CD14-positive monocyte (primary cell): ENCODE measurements at regions not wholly inside any gene's neighbourhood (a gene's known extent, or its start where the extent isn't known, plus 50 kb on each side); places are given as distances from the start of the nearest gene placed in this dataset.

Experiments used
- DNase-seq, 3 donors: peaks; one replicate each; pipeline ENCODE4 v3.0.0-alpha.2; 2011 to 2022
- H2AFZ ChIP-seq: 2 replicates; pipeline ENCODE4 v1.6.0; 2012; ENCODE audit warnings: mild to moderate bottlenecking, low read depth, low read length, inconsistent platforms; ENCODE audit not compliant: insufficient read depth, poor library complexity, severe bottlenecking
- H3K27ac ChIP-seq, 2 donors: 1 replicate in 1 of 2; 2 replicates in 1 of 2; pipeline ENCODE4 v1.5.1; 2012 to 2013; ENCODE audit warnings: low read length in 2 of 2, control low read depth in 1 of 2, inconsistent platforms in 1 of 2, low read depth in 1 of 2, mild to moderate bottlenecking in 1 of 2
- H3K27me3 ChIP-seq, 2 donors: one replicate each; pipeline versions ENCODE4 v1.6.0 to v1.6.1; 2011 to 2013; ENCODE audit warnings: low read length in 2 of 2; ENCODE audit not compliant: control insufficient read depth in 2 of 2, insufficient read depth in 2 of 2
- H3K36me3 ChIP-seq, 2 donors: replicated peaks in 1 of 2; 1 replicate in 1 of 2; 2 replicates in 1 of 2; pipeline versions ENCODE4 v1.5.1 to v1.6.1; 2012 to 2013; ENCODE audit warnings: low read length in 2 of 2, control low read depth in 1 of 2, inconsistent platforms in 1 of 2, mild to moderate bottlenecking in 1 of 2; ENCODE audit not compliant: insufficient read depth in 2 of 2, control insufficient read depth in 1 of 2
- H3K4me1 ChIP-seq, 2 donors: 1 replicate in 1 of 2; 2 replicates in 1 of 2; pipeline versions ENCODE4 v1.5.1 to v1.6.1; 2012 to 2013; ENCODE audit warnings: low read length in 2 of 2, control low read depth in 1 of 2, inconsistent platforms in 1 of 2, mild to moderate bottlenecking in 1 of 2, moderate library complexity in 1 of 2; ENCODE audit not compliant: insufficient read depth in 2 of 2, control insufficient read depth in 1 of 2
- H3K4me2 ChIP-seq: replicated peaks from 2 replicates; pipeline ENCODE3; 2012; ENCODE audit warnings: low read length, moderate library complexity, mild to moderate bottlenecking; ENCODE audit not compliant: poor library complexity, severe bottlenecking; ENCODE audit errors: extremely low read depth
- H3K4me3 ChIP-seq, 3 experiments: fragments of 200-600 bp in 1 of 3; sonication (generic) in 1 of 3; replicated peaks in 1 of 3; 1 replicate in 2 of 3; 2 replicates in 1 of 3; pipeline ENCODE4 v1.5.1; 2011 to 2013; ENCODE audit warnings: low read length in 3 of 3, mild to moderate bottlenecking in 3 of 3, control low read depth in 2 of 3, low read depth in 2 of 3, inconsistent platforms in 1 of 3, moderate library complexity in 1 of 3
- H3K79me2 ChIP-seq: 2 replicates; pipeline ENCODE4 v1.6.0; 2012; ENCODE audit warnings: mild to moderate bottlenecking, control low read depth, inconsistent platforms, low read length, moderate library complexity; ENCODE audit not compliant: insufficient read depth
- H3K9ac ChIP-seq: 2 replicates; pipeline ENCODE4 v1.6.0; 2017; ENCODE audit warnings: low read length, mild to moderate bottlenecking; ENCODE audit not compliant: insufficient read depth, poor library complexity, severe bottlenecking
- H3K9me3 ChIP-seq, 2 donors: replicated peaks in 1 of 2; 1 replicate in 1 of 2; 2 replicates in 1 of 2; pipeline versions ENCODE4 v1.5.1 to v1.6.1; 2012 to 2013; ENCODE audit warnings: low read length in 2 of 2, control low read depth in 1 of 2; ENCODE audit not compliant: control insufficient read depth in 1 of 2, insufficient read depth in 1 of 2
- H4K20me1 ChIP-seq: 2 replicates; pipeline ENCODE4 v1.6.0; 2012; ENCODE audit warnings: mild to moderate bottlenecking, low read length, control low read depth, moderate library complexity; ENCODE audit not compliant: insufficient read depth
- H3K27ac Mint-ChIP-seq, 7 donors: one replicate each; pipeline ENCODE4 v1.8.0; 2020; ENCODE audit warnings: mild to moderate bottlenecking in 7 of 7, mixed read lengths in 7 of 7, moderate library complexity in 6 of 7, inconsistent platforms in 2 of 7
- H3K27me3 Mint-ChIP-seq, 3 donors: one replicate each; pipeline ENCODE4 v1.8.0; 2021 to 2022; ENCODE audit warnings: low read depth in 3 of 3, mild to moderate bottlenecking in 3 of 3, mixed read lengths in 3 of 3, moderate library complexity in 3 of 3, inconsistent platforms in 1 of 3
- H3K36me3 Mint-ChIP-seq, 2 donors: one replicate each; pipeline ENCODE4 v1.8.0; 2020; ENCODE audit warnings: mixed read lengths in 2 of 2, inconsistent platforms in 1 of 2, mild to moderate bottlenecking in 1 of 2
- H3K4me1 Mint-ChIP-seq: one replicate; pipeline ENCODE4 v1.8.0; 2020; ENCODE audit warnings: mild to moderate bottlenecking, mixed read lengths
- H3K4me3 Mint-ChIP-seq, 2 donors: one replicate each; pipeline ENCODE4 v1.8.0; 2020; ENCODE audit warnings: mild to moderate bottlenecking in 2 of 2, mixed read lengths in 2 of 2, moderate library complexity in 1 of 2
- H3K9me3 Mint-ChIP-seq, 7 donors: one replicate each; pipeline ENCODE4 v1.8.0; 2020 to 2022; ENCODE audit warnings: mixed read lengths in 7 of 7, mild to moderate bottlenecking in 6 of 7, moderate library complexity in 6 of 7, inconsistent platforms in 2 of 7
- CTCF ChIP-seq: fragments of 200-600 bp; IDR thresholded peaks from one replicate; pipeline ENCODE4 v1.8.0; 2022; ENCODE audit warnings: antibody characterized with exemption, mild to moderate bottlenecking
- WGBS: methylation state at CpG from one replicate; pipeline ENCODE4 v1.1.5; 2013; ENCODE audit warnings: missing lambda C conversion rate; ENCODE audit not compliant: insufficient coverage; 5-methylcytosine and 5-hydroxymethylcytosine counted together
- intact Hi-C, 2 donors: fragments of 100-400 bp; cut with micrococcal nuclease; formaldehyde crosslinking; loops; one replicate each; pipeline versions ENCODE4 v1.15.0 to v1.15.1; 2023

- no peak for TF ChIP-seq CTCF
- DNase-seq = no peak
- no peaks in the 10 kb centered on the region for H3K79me2 ChIP-seq
- WGBS = 96% methylated on average over 3 of the region's 8 CpGs
- no peaks in the 10 kb centered on the region for H4K20me1 ChIP-seq
- no peaks in the 10 kb centered on the region for H3K36me3 Mint-ChIP-seq
- H3K4me2 ChIP-seq = no peak overlapping the region
- H3K27ac Mint-ChIP-seq = no peak overlapping the region
- no peaks in the 10 kb centered on the region for H3K4me1 ChIP-seq
- no peak overlapping the region for H3K4me3 ChIP-seq
- H3K4me1 Mint-ChIP-seq = peaks cover 2% of the 10 kb centered on the region
- H3K9me3 ChIP-seq = no peaks in the 10 kb centered on the region
- H3K27ac ChIP-seq = no peak overlapping the region
- H3K36me3 ChIP-seq = no peaks in the 10 kb centered on the region
- H2AFZ ChIP-seq = no peak overlapping the region
- H3K4me3 Mint-ChIP-seq = no peak overlapping the region
- intact Hi-C loops = no loop called here
- no peaks in the 10 kb centered on the region for H3K27me3 ChIP-seq
- H3K9ac ChIP-seq = no peak overlapping the region
- H3K27me3 Mint-ChIP-seq = no peaks in the 10 kb centered on the region
- H3K9me3 Mint-ChIP-seq = peaks cover 0 to 2% (median 0%) of the 10 kb centered on the region in 7 donors
Measured at GRCh38 chr20:11232896-11233295, 559.1 kb upstream of the JAG1 start.

- no peak overlapping the region for H3K4me3 ChIP-seq
- no peak overlapping the region for H3K9ac ChIP-seq
- H3K27ac Mint-ChIP-seq = no peak overlapping the region
- no peaks in the 10 kb centered on the region for H3K9me3 ChIP-seq
- H3K4me2 ChIP-seq = no peak overlapping the region
- H3K79me2 ChIP-seq = no peaks in the 10 kb centered on the region
- H3K4me1 ChIP-seq = no peaks in the 10 kb centered on the region
- H3K9me3 Mint-ChIP-seq = peaks cover 0 to 5% (median 0%) of the 10 kb centered on the region in 7 donors
- DNase-seq = no peak
- no peaks in the 10 kb centered on the region for H3K27me3 ChIP-seq
- peaks cover 2% of the 10 kb centered on the region for H3K4me1 Mint-ChIP-seq
- no peak overlapping the region for H2AFZ ChIP-seq
- WGBS = no CpG with 5 or more reads among the region's 1 CpG
- no peak overlapping the region for H3K4me3 Mint-ChIP-seq
- H3K36me3 ChIP-seq = no peaks in the 10 kb centered on the region
- no peak for TF ChIP-seq CTCF
- H3K27ac ChIP-seq = no peak overlapping the region
- H4K20me1 ChIP-seq = no peaks in the 10 kb centered on the region
- H3K27me3 Mint-ChIP-seq = peaks cover 0 to 2% (median 0%) of the 10 kb centered on the region in 3 donors
- intact Hi-C loops = no loop called here
- H3K36me3 Mint-ChIP-seq = no peaks in the 10 kb centered on the region
Measured at GRCh38 chr20:11234181-11234580, 560.4 kb upstream of the JAG1 start.
